ENCODE measurements at regions not wholly inside any gene's neighbourhood (a gene's known extent, or its start where the extent isn't known, plus 50 kb on each side); places are given as distances from the start of the nearest gene placed in this dataset.

- TF ChIP-seq CTCF (IDR thresholded peaks at IDR 0.05): no peak
- TF ChIP-seq POLR2AphosphoS5 (IDR thresholded peaks at IDR 0.05; ENCODE audit: low read depth, low read length): no peak
Observed at GRCh38 chr13:74024314-74024713, 109.9 kb downstream of the KLF12 start.
